ENCODE measurements at regions not wholly inside any gene's neighbourhood (a gene's known extent, or its start where the extent isn't known, plus 50 kb on each side); places are given as distances from the start of the nearest gene placed in this dataset.

- DNase-seq = peak; percentile 22 to 48
- no peaks in the 10 kb centered on the region for H3K4me1 ChIP-seq
- TF ChIP-seq CTCF (IDR thresholded peaks at IDR 0.05) = no peak
- TF ChIP-seq POLR2A (IDR thresholded peaks at IDR 0.05) = no peak
- 26 to 27% methylated on average over 16 of the region's 16 CpGs for WGBS, 2 donors
- no peaks in the 10 kb centered on the region for H3K9me3 ChIP-seq
- no peaks in the 10 kb centered on the region for H3K27me3 ChIP-seq
- H3K4me3 ChIP-seq (replicated peaks in 1 of 3) = no peak overlapping the region
- H3K36me3 ChIP-seq = no peaks in the 10 kb centered on the region
- intact Hi-C loops (cut with DNase I) = no loop called here
- no peak overlapping the region for H3K27ac ChIP-seq
These were observed 127.5 kb upstream of the C1orf174 start for GRCh38 chr1:4027492-4028138.

- Histone ChIP-seq H3K27ac (no peak overlapping the region), H3K36me3 (no peaks in the 10 kb centered on the region), H3K27me3 (no peaks in the 10 kb centered on the region), H3K4me3 (replicated peaks in 1 of 3) (no peak overlapping the region), H3K4me1 (no peaks in the 10 kb centered on the region), H3K9me3 (no peaks in the 10 kb centered on the region)
- no peak for DNase-seq
- intact Hi-C loops (cut with DNase I) = no loop called here
- 87 to 92% methylated on average over 6 of the region's 6 CpGs for WGBS, 2 donors
- TF ChIP-seq CTCF (IDR thresholded peaks at IDR 0.05) = no peak
- no peak for TF ChIP-seq POLR2A (IDR thresholded peaks at IDR 0.05)
These were observed 128.0 kb upstream of the C1orf174 start for GRCh38 chr1:4028139-4028501.

DNA sequence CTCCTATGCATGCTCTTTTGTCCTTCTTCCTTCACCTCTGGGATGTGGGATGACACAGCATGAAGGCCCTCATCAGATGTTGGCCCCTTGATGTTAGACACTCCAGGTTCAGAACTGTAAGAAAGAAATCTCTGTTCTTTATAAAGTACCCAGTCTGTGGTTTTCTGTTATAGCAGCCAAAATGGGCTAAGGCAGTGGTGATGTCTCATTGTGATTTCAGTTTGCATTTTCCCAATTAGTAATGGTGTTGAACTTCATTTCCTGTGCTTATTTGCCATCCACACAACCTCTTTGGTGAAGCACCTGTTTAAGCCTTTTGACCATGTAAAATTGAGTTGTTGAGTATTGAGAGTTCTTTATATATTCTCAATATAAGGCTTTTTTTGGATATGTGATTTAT is 129.3 kb upstream of the C1orf174 start:
- Histone ChIP-seq H3K27me3 (no peaks in the 10 kb centered on the region), H3K36me3 (no peaks in the 10 kb centered on the region), H3K9me3 (no peaks in the 10 kb centered on the region), H3K27ac (no peak overlapping the region), H3K4me3 (replicated peaks in 1 of 3) (no peak overlapping the region), H3K4me1 (no peaks in the 10 kb centered on the region)
- DNase-seq = no peak
- TF ChIP-seq CTCF (IDR thresholded peaks at IDR 0.05) (no peak), POLR2A (IDR thresholded peaks at IDR 0.05) (no peak)
- intact Hi-C loops (cut with DNase I) = no loop called here

DNA sequence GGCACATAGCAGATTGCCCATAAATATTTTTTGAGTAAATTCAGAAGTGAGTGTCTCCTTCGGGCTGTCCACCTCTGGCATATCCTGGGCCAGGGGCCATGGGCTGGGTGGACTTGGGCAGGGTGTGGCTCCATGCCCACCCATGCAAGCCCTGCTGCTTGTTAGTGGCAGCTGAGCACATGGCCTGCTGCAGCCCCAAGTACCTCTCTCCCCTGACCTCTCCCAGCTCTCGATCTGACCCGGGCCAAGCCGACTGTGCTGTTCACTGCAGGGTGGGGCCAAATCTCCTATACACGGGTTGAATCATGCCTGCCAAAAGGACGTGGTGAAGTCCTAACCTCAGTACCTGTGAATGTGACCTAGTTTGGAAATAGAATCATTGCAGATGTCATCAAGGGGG is 132.5 kb upstream of the C1orf174 start:
- Histone ChIP-seq H3K4me1 (no peaks in the 10 kb centered on the region), H3K27me3 (no peaks in the 10 kb centered on the region), H3K9me3 (no peaks in the 10 kb centered on the region), H3K4me3 (replicated peaks in 1 of 3) (no peak overlapping the region), H3K27ac (no peak overlapping the region), H3K36me3 (no peaks in the 10 kb centered on the region)
- 57 to 59% methylated on average over 6 of the region's 6 CpGs for WGBS, 2 donors
- DNase-seq = no peak
- intact Hi-C loops (cut with DNase I) = no loop called here
- TF ChIP-seq POLR2A (IDR thresholded peaks at IDR 0.05) (no peak), CTCF (IDR thresholded peaks at IDR 0.05) (no peak)

DNA sequence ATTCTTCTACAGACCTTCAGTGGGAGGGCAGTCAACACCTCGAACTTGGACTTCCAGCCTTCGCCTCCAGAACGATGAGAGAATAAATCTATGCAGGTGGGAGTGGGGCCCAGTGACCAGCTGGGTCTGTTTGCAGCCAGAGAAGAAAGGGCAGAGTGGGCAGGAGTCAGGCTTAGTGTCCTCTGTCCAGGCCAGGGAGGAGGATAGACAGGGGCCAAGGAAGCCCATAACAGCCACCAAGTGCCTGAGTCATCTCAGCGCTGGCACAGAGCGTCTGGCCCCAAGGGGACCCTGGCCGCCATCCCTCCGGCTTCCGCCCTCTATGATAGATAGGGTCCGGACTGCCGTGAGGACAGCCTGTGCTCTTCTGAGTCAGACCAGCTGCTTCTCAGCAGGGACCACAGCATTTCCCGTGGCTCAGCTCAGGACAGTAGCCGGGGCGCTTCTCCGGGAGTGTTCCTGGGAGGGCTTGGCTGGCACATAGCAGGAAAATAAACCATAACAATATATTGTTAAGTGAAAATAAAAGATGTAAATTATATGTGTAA is 133.1 kb upstream of the C1orf174 start:
- intact Hi-C loops (cut with DNase I) = no loop called here
- Histone ChIP-seq H3K4me1 (no peaks in the 10 kb centered on the region), H3K27me3 (no peaks in the 10 kb centered on the region), H3K4me3 (replicated peaks in 1 of 3) (no peak overlapping the region), H3K27ac (no peak overlapping the region), H3K36me3 (no peaks in the 10 kb centered on the region), H3K9me3 (no peaks in the 10 kb centered on the region)
- WGBS, 2 donors = 71 to 78% methylated on average over 12 to 14 of the region's 14 CpGs
- DNase-seq = no peak
- TF ChIP-seq POLR2A (IDR thresholded peaks at IDR 0.05) (no peak), CTCF (IDR thresholded peaks at IDR 0.05) (no peak)

Data from thyroid gland (tissue), 4 donors.